CD4-positive, alpha-beta T cell treated with Interferon alpha-2 for 1 hour (primary cell): ENCODE measurements at regions not wholly inside any gene's neighbourhood (a gene's known extent, or its start where the extent isn't known, plus 50 kb on each side); places are given as distances from the start of the nearest gene placed in this dataset.

ENCODE experiments used
- DNase-seq, 2 donors: peaks; one replicate each; pipeline ENCODE4 v3.0.0-alpha.2; 2020 to 2022

DNA sequence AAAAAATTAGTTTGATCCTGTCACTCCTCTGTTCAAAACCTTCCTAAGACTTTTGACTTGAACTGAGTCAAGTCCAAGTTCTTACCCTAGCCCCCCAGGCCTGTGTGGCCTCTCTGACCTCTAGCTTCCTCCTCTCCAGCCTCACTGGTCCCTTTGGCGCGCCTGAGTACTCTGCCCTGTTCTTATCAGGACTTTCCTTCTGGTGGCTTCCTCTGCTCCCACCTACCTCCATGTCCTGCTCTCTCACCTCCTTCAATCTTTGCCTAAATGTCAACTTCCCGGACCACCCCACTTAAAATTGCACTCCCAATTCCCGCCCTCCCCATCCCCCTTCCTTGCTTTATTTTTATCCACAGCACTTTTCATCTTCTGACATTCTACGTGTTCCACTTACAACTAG lies 526.1 kb upstream of the KLF4 start:
- DNase-seq, result no peak

DNA sequence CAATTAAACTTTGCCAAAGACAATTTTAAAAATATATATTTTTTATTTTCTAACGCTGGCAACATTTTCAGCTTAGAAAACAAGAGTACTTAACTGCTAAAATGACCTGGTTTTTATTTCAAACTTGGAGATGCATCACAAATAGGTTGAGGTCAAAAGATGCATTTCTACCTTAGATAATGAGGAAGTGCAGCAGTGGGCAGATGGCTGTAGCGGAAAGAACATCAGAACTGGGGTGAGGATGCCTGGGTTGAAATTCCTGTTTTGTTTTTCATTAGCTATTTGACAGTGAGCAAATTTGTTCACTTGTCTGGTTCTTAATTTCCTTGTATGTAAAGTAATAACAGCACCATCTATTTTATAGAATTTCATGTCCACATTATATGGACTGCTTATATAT lies 524.8 kb upstream of the KLF4 start:
- DNase-seq, result no peak

GRCh38 chr9:108012886-108013665 lies 523.5 kb upstream of the KLF4 start:
- no peak for DNase-seq

DNA sequence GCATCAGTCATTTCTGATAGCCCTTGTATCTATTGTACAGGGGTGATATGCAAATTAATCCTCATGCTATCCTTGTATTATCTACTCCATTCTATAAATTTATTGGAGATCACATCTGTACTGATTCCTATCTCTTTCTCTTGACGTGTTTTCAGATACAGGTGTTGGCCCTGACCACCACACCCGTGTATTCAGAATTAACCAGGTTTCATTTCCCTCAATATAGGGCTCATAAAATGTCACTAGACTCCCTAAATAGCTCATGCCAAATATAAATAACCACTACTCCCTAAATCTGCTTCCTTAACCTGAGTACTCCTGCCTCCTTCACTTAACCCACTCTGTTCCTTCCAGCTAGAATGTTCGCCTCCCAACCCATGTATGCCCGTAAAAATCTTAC lies 522.8 kb upstream of the KLF4 start:
- DNase-seq, result no peak

DNA sequence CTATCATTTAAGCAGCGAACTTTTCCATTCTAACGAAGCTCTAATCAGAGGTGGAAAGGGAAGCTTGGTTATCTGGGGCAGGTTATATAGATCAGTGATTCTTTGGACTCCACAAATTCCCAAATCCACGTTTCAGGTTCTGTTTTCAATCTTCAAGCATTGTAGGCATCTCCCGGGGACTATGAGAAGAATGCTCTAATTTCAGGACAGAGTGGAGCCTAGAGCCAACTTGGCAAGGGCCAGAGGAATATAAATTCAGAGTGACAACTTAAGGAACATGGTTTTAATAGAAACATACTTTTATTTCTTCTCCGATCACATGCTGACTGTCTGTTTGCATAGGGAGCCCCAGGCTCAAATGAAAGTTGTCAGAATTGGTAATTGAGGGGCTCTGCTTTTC lies 514.0 kb upstream of the KLF4 start:
- no peak for DNase-seq

GRCh38 chr9:108002371-108002956 lies 512.9 kb upstream of the KLF4 start:
- DNase-seq, result peak in 1 of 2 donors; percentile 21

DNA sequence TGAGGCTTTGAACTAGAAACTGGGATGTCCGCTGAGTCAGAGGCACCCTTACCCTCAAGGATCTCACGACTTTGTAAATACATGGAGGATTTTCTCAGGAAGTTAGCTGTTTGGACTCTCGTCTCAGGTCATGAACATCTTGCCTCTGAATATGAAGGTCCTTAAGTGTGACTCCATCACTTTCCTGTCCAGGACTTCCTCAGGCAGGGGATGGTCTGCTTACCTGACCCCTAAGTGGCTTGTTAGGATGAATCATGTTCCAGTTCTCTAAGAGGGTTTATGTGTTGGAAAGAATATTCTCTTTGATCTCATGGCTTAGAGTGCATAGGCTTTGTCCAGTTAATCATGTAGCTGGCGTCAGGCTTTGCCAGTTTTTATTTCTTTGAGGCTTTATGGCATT lies 511.7 kb upstream of the KLF4 start:
- DNase-seq, result no peak

DNA sequence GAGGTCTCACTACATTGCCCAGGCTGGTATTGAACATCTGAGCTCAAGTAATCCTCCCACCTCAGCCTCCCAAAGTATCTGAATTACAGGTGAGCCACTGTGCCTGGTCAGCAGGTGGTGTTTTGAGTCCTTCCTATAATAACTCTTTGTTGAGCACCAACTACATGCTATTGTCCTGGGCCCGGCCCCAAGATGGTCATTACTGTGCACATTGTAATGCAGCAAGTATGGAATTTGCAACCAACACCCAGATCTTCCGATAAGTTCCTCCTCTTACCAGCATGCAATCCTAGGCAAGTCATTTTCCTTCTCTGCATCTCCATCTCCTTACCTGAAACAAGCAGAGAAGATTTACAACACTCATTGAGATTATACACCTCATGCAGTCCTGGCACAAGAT lies 510.3 kb upstream of the KLF4 start:
- DNase-seq, result no peak

DNA sequence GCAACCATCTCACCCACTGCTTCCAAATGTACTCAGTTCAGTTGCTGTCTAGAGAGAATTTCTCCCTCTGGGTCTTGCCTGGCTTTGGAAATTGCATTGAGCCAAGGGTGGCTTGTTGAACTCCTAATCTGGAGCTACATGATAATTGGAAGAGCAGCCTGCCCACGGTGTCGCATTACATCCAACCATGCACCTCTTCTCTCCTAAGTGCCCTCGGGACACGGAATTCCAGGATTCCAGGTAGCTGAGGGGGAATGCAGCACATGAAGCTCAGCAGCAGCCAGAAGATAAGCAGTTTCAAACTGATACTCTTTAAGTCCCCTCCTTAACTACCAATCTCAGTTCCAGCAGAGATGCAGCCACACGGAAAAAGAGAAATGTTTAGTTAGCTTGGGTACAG lies 509.4 kb upstream of the KLF4 start:
- no peak for DNase-seq

- DNase-seq, result no peak
Measured at GRCh38 chr9:107994648-107995047, 505.1 kb upstream of the KLF4 start.

DNA sequence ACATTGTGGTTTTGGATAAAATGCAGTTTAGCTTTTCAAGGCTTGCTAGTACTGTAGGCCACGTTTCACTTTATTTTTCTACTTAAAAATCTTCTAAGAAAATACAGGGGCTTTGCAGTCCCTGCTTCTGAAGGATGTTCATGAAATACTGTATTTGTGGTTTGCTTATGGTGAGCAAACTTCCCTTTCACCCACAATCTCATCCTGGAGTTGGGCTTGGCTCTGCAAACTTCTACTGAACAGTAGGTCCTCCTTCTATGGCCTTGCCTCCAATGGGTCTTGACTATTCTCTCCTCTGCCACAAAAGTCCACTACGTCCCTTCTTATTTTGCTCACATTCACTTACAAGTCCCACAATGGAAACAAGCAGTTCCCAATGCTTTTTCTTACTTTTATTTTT lies 502.7 kb upstream of the KLF4 start:
- no peak for DNase-seq

GRCh38 chr9:107991581-107991980 lies 502.0 kb upstream of the KLF4 start:
- DNase-seq, result no peak

DNA sequence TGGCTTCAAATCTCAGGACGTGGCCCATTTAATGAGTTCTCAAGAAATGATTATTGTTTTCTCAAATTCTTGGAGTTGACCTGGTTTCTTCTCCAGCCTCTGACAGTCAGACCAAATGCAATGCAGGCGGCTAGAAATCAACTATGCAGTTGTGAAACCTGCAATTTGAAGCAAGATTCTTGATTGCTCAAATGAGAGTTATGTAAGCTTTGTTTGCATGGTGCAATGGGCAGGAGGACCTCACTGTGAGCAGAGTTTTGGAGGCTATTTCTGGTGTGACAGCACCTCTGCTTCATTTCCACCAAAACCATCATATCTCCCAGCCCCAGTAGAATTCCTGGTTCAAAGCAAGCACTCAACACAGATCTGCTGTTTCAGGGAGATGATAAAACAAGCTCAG lies 500.0 kb upstream of the KLF4 start:
- peak; percentile 2 to 19 for DNase-seq

DNA sequence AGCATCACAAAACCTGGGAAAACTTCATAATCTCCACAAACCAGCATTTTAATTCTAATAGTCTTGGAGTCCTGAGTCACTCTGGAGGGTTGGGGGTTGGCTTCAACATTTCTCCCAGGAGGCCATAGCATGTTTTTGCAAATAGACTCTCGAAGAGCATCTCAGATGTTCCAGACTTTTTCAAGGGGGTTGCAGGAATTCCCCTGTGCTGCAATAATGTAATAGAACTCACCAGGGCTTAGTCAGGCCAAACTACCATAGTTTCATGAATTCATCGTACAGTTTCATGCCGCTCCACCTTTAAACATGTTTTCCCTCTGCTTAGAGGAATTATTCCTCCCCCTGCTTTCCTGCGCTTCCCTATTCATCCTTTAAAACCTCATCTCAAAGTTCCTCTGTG lies 499.5 kb upstream of the KLF4 start:
- no peak for DNase-seq

- DNase-seq, result no peak
Measured at GRCh38 chr9:107984956-107985355, 495.4 kb upstream of the KLF4 start.

DNA sequence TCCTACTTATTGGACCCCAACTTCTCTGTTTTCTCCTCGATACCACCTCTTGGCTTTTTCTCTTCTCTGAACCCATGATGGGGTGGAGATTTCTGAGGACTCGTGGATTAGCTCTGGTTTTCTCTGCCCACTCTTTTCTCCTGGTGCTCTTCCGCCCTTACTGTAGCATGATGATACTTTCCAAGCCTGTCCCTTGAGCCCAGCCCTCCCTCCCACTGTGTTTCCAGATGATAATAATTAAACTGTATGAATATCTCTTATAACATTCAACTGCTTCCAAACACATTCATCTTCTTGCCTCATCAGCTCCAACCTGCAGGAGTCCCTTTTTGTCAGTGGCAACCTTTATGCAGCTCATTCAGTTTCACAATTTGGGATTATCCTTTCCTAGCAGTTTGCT lies 494.2 kb upstream of the KLF4 start:
- no peak for DNase-seq

- DNase-seq, result no peak
Measured at GRCh38 chr9:107983181-107983603, 493.6 kb upstream of the KLF4 start.

GRCh38 chr9:107982745-107983144 lies 493.2 kb upstream of the KLF4 start:
- DNase-seq, result no peak

GRCh38 chr9:107982001-107982400 lies 492.4 kb upstream of the KLF4 start:
- no peak for DNase-seq

DNA sequence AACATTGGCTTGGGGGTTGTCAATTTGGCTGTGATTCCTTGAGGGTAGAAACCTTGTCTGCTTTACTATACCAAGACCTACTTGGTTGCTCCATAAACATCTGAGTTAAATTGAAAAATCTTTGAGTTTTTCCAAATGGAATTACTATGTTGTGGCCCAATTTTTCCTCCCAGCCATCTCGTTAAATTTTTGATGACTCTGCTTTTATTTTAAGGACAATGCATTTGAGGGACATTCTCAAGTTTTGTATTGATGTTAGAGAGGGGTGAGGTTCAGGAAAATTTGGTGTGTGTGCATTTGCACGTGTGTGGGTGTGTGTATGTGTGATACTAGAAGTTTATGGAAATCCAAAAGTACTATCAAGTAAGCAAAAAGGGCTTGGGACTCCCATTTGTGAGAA lies 491.4 kb upstream of the KLF4 start:
- no peak for DNase-seq

- DNase-seq, result peak; percentile 14 to 64
Measured at GRCh38 chr9:107976767-107977166, 487.2 kb upstream of the KLF4 start.

DNA sequence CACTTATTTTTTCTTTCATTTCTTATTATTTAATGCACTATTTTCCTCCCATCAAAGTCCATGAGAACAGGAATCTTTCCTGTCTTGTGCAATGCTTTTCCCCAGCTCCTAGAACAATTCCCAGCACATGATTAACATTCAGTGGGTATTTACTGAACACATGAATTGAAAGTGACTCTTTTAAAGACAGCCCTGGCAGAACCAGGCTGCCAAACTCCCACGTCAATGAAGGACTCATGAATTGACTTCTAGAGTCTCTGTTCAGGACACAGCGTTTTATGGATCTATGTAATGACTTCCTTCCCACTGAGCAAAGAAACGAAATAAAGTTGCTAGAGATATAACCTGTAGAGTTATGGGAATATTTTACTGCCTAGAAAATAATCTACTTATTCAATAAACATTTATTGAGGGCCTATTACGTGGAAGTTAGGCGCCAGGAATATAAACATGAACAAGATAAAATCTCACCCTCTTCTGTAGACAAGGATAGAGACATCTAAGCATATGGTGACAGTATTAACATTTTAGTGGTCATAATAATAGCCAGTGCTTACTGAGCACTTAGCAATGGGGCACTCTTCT lies 485.9 kb upstream of the KLF4 start:
- no peak for DNase-seq

DNA sequence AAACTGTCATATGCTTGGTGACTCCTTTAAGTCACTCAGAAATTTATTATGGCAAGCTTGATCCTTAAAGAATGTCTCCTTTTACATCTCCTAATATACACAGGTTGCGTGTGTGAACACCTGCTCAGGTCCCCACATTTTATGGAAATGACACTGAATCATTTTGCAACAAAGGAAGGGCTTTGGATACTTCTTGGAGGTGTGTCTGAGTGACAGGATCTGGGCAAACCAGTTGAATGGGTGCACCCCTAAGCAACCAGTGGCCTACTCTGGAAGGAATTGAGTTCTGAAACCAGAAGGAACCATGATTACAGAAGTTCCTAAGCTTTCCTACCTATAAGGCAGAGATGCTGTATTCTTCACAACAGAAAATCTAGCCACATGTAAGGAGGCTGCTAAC lies 483.9 kb upstream of the KLF4 start:
- DNase-seq, result no peak

DNA sequence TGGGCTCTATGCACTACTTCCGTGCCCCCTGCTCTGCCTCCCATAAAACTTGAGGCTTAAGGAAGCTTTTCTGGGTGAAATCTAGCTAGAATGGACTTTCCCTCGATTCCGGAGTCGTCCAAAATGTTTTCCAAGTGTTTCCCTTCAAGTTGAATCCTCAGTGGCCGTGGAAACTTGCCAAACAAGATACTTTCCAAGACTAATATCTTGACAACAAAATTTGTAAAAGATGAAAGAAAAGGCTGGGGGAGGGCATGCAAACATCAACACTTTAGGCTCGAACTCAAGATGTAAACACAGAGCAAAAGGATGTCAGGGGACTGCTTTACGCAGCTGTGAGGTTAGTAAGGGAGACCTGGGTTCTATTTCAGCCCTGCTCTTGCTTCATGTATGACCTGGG lies 482.8 kb upstream of the KLF4 start:
- DNase-seq, result no peak

DNA sequence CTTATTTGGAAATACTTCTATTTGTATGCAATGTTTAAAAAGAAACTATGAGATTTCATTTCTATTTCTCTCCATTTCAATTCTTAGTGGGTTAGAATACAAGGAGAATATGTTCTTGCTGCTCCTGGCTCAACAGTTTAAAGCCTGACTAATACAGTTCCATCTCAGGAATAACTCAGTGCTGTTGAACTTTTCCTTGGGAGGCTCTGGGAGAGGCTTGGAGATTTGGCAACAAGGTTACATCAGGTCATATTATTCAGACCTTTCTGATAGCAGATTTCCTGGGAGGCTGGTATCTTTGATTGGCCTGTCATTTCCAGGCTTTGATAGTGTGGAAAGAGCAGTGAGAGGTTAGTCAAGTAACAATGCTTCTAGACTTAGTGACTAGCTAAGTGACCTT lies 481.7 kb upstream of the KLF4 start:
- DNase-seq, result no peak
